Lower lobe of right lung (tissue), 2 donors: ENCODE measurements at regions not wholly inside any gene's neighbourhood (a gene's known extent, or its start where the extent isn't known, plus 50 kb on each side); places are given as distances from the start of the nearest gene placed in this dataset.

Experiments used
- ATAC-seq, 2 donors: fragments of 200-7000 bp; cut with Tn5 transposase; one replicate each; pipeline ENCODE4 v1.9.1; 2020 to 2022; ENCODE audit warnings: mild to moderate bottlenecking in 2 of 2, moderate library complexity in 2 of 2
- DNase-seq: peaks from one replicate; pipeline ENCODE4 v3.0.0-alpha.2; 2020
- H3K27ac ChIP-seq: fragments of 200-600 bp; one replicate; pipeline ENCODE4 v1.8.0; 2022
- H3K27me3 ChIP-seq: fragments of 200-600 bp; one replicate; pipeline ENCODE4 v1.8.0; 2022; ENCODE audit warnings: low read depth
- H3K36me3 ChIP-seq: fragments of 200-600 bp; one replicate; pipeline ENCODE4 v1.8.0; 2022; ENCODE audit warnings: mild to moderate bottlenecking
- H3K4me1 ChIP-seq: fragments of 200-600 bp; one replicate; pipeline ENCODE4 v1.8.0; 2022
- H3K4me3 ChIP-seq: fragments of 200-600 bp; one replicate; pipeline ENCODE4 v1.8.0; 2022; ENCODE audit warnings: mild to moderate bottlenecking
- H3K9me3 ChIP-seq: fragments of 200-600 bp; one replicate; pipeline ENCODE4 v1.8.0; 2022
- CTCF ChIP-seq: fragments of 200-600 bp; IDR thresholded peaks from one replicate; pipeline ENCODE4 v1.8.0; 2022; ENCODE audit warnings: antibody characterized with exemption, mild to moderate bottlenecking
- intact Hi-C: fragments of 100-400 bp; cut with DNase I; formaldehyde crosslinking; loops from one replicate; pipeline ENCODE4 v1.11.0; 2022
- donor health status: DM: no; HTN: yes; CAD: no; lungs with severe emphysema.

GRCh38 chr3:124381575-124382333 is 348.5 kb upstream of the UMPS start:
- Histone ChIP-seq H3K4me1 (no peaks in the 10 kb centered on the region), H3K4me3 (no peak overlapping the region), H3K27me3 (no peaks in the 10 kb centered on the region), H3K27ac (no peak overlapping the region), H3K36me3 (no peaks in the 10 kb centered on the region), H3K9me3 (no peaks in the 10 kb centered on the region)
- TF ChIP-seq CTCF: no peak
- ATAC-seq (no peak), DNase-seq (no peak)
- intact Hi-C loops: no loop called here

- H3K27ac ChIP-seq: no peak overlapping the region
- no peak overlapping the region for H3K4me3 ChIP-seq
- no peaks in the 10 kb centered on the region for H3K36me3 ChIP-seq
- no peaks in the 10 kb centered on the region for H3K4me1 ChIP-seq
- DNase-seq (no peak), ATAC-seq (no peak)
- no peaks in the 10 kb centered on the region for H3K27me3 ChIP-seq
- intact Hi-C loops: no loop called here
- no peak for TF ChIP-seq CTCF
- no peaks in the 10 kb centered on the region for H3K9me3 ChIP-seq
Observed at GRCh38 chr3:124383051-124383450, 347.2 kb upstream of the UMPS start.

- no peaks in the 10 kb centered on the region for H3K36me3 ChIP-seq
- H3K9me3 ChIP-seq: no peaks in the 10 kb centered on the region
- DNase-seq (no peak), ATAC-seq (no peak)
- H3K4me1 ChIP-seq: no peaks in the 10 kb centered on the region
- H3K4me3 ChIP-seq: no peak overlapping the region
- no peak overlapping the region for H3K27ac ChIP-seq
- TF ChIP-seq CTCF: no peak
- H3K27me3 ChIP-seq: no peaks in the 10 kb centered on the region
- intact Hi-C loops: no loop called here
Observed at GRCh38 chr3:124383846-124384466, 346.3 kb upstream of the UMPS start.

GRCh38 chr3:124384527-124384926 is 345.7 kb upstream of the UMPS start:
- intact Hi-C loops: no loop called here
- Histone ChIP-seq H3K4me3 (no peak overlapping the region), H3K27ac (no peak overlapping the region), H3K4me1 (no peaks in the 10 kb centered on the region), H3K27me3 (no peaks in the 10 kb centered on the region), H3K36me3 (no peaks in the 10 kb centered on the region), H3K9me3 (no peaks in the 10 kb centered on the region)
- ATAC-seq (no peak), DNase-seq (no peak)
- no peak for TF ChIP-seq CTCF

GRCh38 chr3:124385996-124386395 is 344.3 kb upstream of the UMPS start:
- TF ChIP-seq CTCF: no peak
- no peaks in the 10 kb centered on the region for H3K4me1 ChIP-seq

More at GRCh38 chr3:124385996-124386395, 344.3 kb upstream of the UMPS start:
- DNase-seq: no peak
- Histone ChIP-seq H3K36me3 (no peaks in the 10 kb centered on the region), H3K27me3 (no peaks in the 10 kb centered on the region), H3K4me3 (no peak overlapping the region), H3K27ac (no peak overlapping the region), H3K9me3 (no peaks in the 10 kb centered on the region)
- no peak for ATAC-seq
- intact Hi-C loops: no loop called here
